PC-3 (cell line): ENCODE measurements at regions not wholly inside any gene's neighbourhood (a gene's known extent, or its start where the extent isn't known, plus 50 kb on each side); places are given as distances from the start of the nearest gene placed in this dataset.
"Not testable (repeated sequence)": the region's sequence is repeated elsewhere in the genome, so short reads cannot be mapped to it uniquely, and the experiment has no call there.

ENCODE experiments used
- ATAC-seq: fragments of 200-7000 bp; cut with Tn5 transposase; 2 replicates; pipeline ENCODE4 v1.9.1; 2020; ENCODE audit warnings: mild to moderate bottlenecking, moderate library complexity
- BruUV-seq: library from RNA; stranded (reverse); fragments of 400-500 nt; replicated peaks from 2 replicates; lab custom pipeline; 2021; lab: Mats Ljungman, UMichigan
- CTCF ChIA-PET: fragments of 300-600 bp; sonication (Branson Sonifier 250); formaldehyde crosslinking; loops from one replicate; lab custom pipeline; 2022; ENCODE audit warnings: antibody characterized with exemption; lab: Charles Lee
- POLR2A ChIA-PET: fragments of 300-600 bp; sonication (Branson Sonifier 250); formaldehyde crosslinking; loops from one replicate; lab custom pipeline; 2022; ENCODE audit warnings: antibody characterized with exemption; ENCODE audit not compliant: unreplicated experiment; lab: Charles Lee
- DNase-seq: peaks from one replicate; pipeline ENCODE4 v3.0.0-alpha.2; 2015
- H2AFZ ChIP-seq: fragments of 300-600 bp; sonication (generic); 2 replicates; pipeline ENCODE4 v1.6.0; 2016; ENCODE audit warnings: antibody characterized with exemption, low read length
- H3F3A ChIP-seq: fragments of 300-600 bp; sonication (generic); one replicate; pipeline ENCODE4 v1.6.0; 2017; ENCODE audit warnings: antibody characterized with exemption, low read length, control low read depth, mild to moderate bottlenecking; ENCODE audit not compliant: unreplicated experiment
- H3K27ac ChIP-seq: fragments of 300-600 bp; sonication (generic); 2 replicates; pipeline ENCODE4 v1.5.1; 2016; ENCODE audit warnings: mild to moderate bottlenecking, low read length
- H3K27me3 ChIP-seq: fragments of 300-600 bp; sonication (generic); 2 replicates; pipeline ENCODE4 v1.6.1; 2016; ENCODE audit warnings: low read length, mixed read lengths
- H3K36me3 ChIP-seq: fragments of 300-600 bp; sonication (generic); 2 replicates; pipeline ENCODE4 v1.6.1; 2016; ENCODE audit warnings: low read depth, mixed run types, low read length, mixed read lengths
- H3K4me1 ChIP-seq: fragments of 300-600 bp; sonication (generic); 2 replicates; pipeline ENCODE4 v1.5.1; 2016; ENCODE audit warnings: low read length; ENCODE audit not compliant: insufficient read depth
- H3K4me2 ChIP-seq: fragments of 300-600 bp; sonication (generic); 2 replicates; pipeline ENCODE4 v1.6.0; 2016; ENCODE audit warnings: low read length
- H3K4me3 ChIP-seq: fragments of 300-600 bp; sonication (generic); 2 replicates; pipeline ENCODE4 v1.5.1; 2016; ENCODE audit warnings: mild to moderate bottlenecking, low read length, mixed read lengths
- H3K79me2 ChIP-seq: fragments of 300-600 bp; sonication (generic); 2 replicates; pipeline ENCODE4 v1.6.1; 2017; ENCODE audit warnings: low read length, mixed read lengths
- H3K9ac ChIP-seq: fragments of 300-600 bp; sonication (generic); 2 replicates; pipeline ENCODE4 v1.6.0; 2016; ENCODE audit warnings: mild to moderate bottlenecking, low read length
- H3K9me2 ChIP-seq: fragments of 300-600 bp; sonication (generic); replicated peaks from 2 replicates; pipeline ENCODE4 v1.6.1; 2016; ENCODE audit warnings: mixed run types, low read length, mixed read lengths
- H3K9me3 ChIP-seq: fragments of 300-600 bp; sonication (generic); 2 replicates; pipeline ENCODE4 v1.6.1; 2016; ENCODE audit warnings: low read length, mixed read lengths
- H4K20me1 ChIP-seq: fragments of 300-600 bp; sonication (generic); 2 replicates; pipeline ENCODE4 v1.6.1; 2016; ENCODE audit warnings: low read length, mixed read lengths
- CTCF ChIP-seq: fragments of 300-600 bp; sonication (generic); conservative IDR thresholded peaks from 2 replicates; pipeline ENCODE4 v1.5.1; 2017; ENCODE audit warnings: antibody characterized with exemption, low read depth, mild to moderate bottlenecking, low read length
- EZH2 ChIP-seq: fragments of 300-600 bp; sonication (generic); IDR thresholded peaks from one replicate; pipeline ENCODE4 v1.6.1; 2017; ENCODE audit warnings: antibody characterized with exemption, mild to moderate bottlenecking, low read length; ENCODE audit not compliant: unreplicated experiment
- EZH2phosphoT487 ChIP-seq: fragments of 300-600 bp; sonication (generic); IDR thresholded peaks from 2 replicates; pipeline ENCODE4 v1.6.1; 2018; ENCODE audit warnings: mild to moderate bottlenecking, antibody characterized with exemption, low read length, borderline replicate concordance
- intact Hi-C: fragments of 100-400 bp; cut with micrococcal nuclease; formaldehyde crosslinking; loops from 2 replicates; pipeline ENCODE4 v1.9.0; 2023

- CTCF ChIA-PET: no interaction called here
- no peaks in the 10 kb centered on the region for H3K27me3 ChIP-seq
- no peaks in the 10 kb centered on the region for H4K20me1 ChIP-seq
- H3K4me1 ChIP-seq: no peaks in the 10 kb centered on the region
- no peak overlapping the region for H3K27ac ChIP-seq
- DNase-seq (no peak), ATAC-seq (no peak)
- TF ChIP-seq CTCF (no peak), EZH2 (no peak), EZH2phosphoT487 (no peak)
- no peaks in the 10 kb centered on the region for H3K9me3 ChIP-seq
- no peak overlapping the region for H3K4me2 ChIP-seq
- intact Hi-C loops: no loop called here
- H3K4me3 ChIP-seq: no peak overlapping the region
- POLR2A ChIA-PET: no interaction called here
- no peak overlapping the region for H3K9ac ChIP-seq
- H3K36me3 ChIP-seq: no peaks in the 10 kb centered on the region
- H3K9me2 ChIP-seq: no peaks in the 10 kb centered on the region
- no peaks in the 10 kb centered on the region for H3F3A ChIP-seq
- BruUV-seq: no TSS peak
- H2AFZ ChIP-seq: no peak overlapping the region
- no peaks in the 10 kb centered on the region for H3K79me2 ChIP-seq
Measured at GRCh38 chr1:182203191-182203875, 141.8 kb upstream of the ZNF648 start.

- H3K27me3 ChIP-seq, BruUV-seq, H3F3A ChIP-seq, H3K9me3 ChIP-seq, H3K9ac ChIP-seq, H3K4me3 ChIP-seq, ATAC-seq, H3K9me2 ChIP-seq, H4K20me1 ChIP-seq, H3K4me2 ChIP-seq, H3K36me3 ChIP-seq, POLR2A ChIA-PET, H2AFZ ChIP-seq, H3K4me1 ChIP-seq, DNase-seq, H3K27ac ChIP-seq, H3K79me2 ChIP-seq: not testable (repeated sequence)
- CTCF ChIA-PET: interaction anchor here (1.2 kb wide), 1 partner anchor 58 kb away, joined by 6 read pairs; no protein-coding TSS in a partner anchor
- intact Hi-C loops: loop anchor here (1.0 to 2.0 kb wide), 2 partner anchors 58 to 117 kb away; no protein-coding TSS in a partner anchor
Measured at GRCh38 chr1:182201490-182201889, 140.0 kb upstream of the ZNF648 start.

- no peaks in the 10 kb centered on the region for H3K27me3 ChIP-seq
- POLR2A ChIA-PET: no interaction called here
- H3K36me3 ChIP-seq: no peaks in the 10 kb centered on the region
- no peak overlapping the region for H3K4me2 ChIP-seq
- no peaks in the 10 kb centered on the region for H3K79me2 ChIP-seq
- H3K27ac ChIP-seq: no peak overlapping the region
- no peaks in the 10 kb centered on the region for H3F3A ChIP-seq
- ATAC-seq: no peak
- TF ChIP-seq CTCF: no peak
- TF ChIP-seq EZH2: no peak
- no peak for TF ChIP-seq EZH2phosphoT487
- no TSS peak for BruUV-seq
- H2AFZ ChIP-seq: no peak overlapping the region
- no peaks in the 10 kb centered on the region for H3K9me3 ChIP-seq
- CTCF ChIA-PET: interaction anchor here (1.2 kb wide), 1 partner anchor 57 kb away, joined by 6 read pairs; no protein-coding TSS in a partner anchor
- H3K9ac ChIP-seq: no peak overlapping the region
- no peak for DNase-seq
- no peaks in the 10 kb centered on the region for H4K20me1 ChIP-seq
- H3K4me1 ChIP-seq: no peaks in the 10 kb centered on the region
- H3K4me3 ChIP-seq: no peak overlapping the region
- intact Hi-C loops: loop anchor here (2.0 kb wide), 1 partner anchor 115 kb away; no protein-coding TSS in a partner anchor
- no peaks in the 10 kb centered on the region for H3K9me2 ChIP-seq
Measured at GRCh38 chr1:182200025-182200812, 138.7 kb upstream of the ZNF648 start.
